ENCODE measurements at regions not wholly inside any gene's neighbourhood (a gene's known extent, or its start where the extent isn't known, plus 50 kb on each side); places are given as distances from the start of the nearest gene placed in this dataset.
A peak's percentile ranks its signal among the peaks of the same experiment; 100 is the strongest.

DNA sequence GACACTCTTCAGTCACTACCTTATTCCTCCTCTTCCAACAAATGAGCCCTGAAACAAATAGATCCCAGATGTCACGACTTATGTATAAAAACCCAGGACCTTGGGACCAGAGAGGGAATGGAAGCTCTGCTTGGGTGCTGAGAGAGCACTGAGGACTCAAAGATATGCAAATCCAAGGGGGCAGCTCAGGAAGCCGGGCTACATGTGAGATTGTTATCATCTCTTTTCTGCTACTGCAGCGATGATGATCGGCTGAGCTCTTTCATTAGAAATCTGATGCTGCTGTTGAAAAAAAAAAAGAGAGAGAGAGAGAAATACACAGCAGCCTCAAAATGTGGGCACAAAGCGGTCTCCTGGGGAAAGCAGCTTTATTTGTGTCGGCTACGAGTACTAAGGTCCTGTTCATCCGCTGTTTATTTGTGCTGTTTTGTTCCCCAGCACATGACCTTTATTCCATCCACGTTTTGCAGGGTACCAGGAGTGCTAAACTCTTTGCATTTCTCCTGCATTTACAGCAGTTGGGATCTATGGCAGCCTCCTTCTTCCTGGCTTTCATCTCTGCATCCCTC, 120.2 kb downstream of the TRIM29 start:
- no peak for DNase-seq (ENCODE audit: low read depth in 2 of 3, low spot score in 1 of 3)

DNA sequence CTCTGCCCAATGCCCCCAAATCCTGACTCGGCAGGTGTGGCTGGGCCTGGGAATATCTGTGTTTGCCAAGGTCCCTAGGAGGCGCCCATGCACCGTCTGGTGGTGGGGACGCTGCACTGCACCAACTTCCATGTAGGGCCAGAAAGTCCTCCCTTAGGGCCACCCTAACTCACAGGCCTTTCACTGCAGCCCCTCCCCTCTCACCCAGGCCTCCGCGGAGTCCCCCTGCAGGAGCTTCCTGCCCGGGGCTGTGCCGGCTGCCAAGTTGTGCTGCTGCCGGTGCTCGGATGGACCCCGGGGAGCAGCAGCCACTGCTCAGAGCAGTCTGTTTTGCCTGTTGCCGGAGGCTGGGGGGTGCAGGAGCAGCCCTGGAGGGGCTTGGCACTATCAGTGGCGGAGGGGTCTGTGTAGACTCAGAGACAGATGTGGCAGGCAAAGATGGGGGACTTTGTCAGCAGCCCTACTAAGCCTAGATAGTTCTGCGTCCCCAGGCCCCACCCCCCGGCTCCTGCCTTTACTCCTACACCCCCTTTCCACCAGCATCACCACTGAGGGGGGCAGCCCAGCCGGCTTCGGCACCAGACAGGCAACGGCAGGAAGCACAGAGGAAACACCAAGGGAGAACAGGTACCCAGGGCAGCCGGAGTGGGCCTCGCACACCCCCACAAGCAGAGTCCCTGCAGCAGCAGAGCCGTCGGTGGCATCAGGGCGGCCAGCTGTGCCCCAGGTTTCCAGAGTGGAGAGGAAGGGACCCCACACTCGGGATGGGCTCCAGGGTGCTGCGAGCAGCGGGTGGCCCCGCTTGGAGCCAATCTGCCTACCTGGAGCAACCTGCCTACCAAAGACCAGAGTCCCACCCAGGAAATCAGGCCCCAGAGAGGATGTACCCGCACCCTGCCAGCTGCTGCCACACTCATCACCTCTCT, 124.3 kb downstream of the TRIM29 start:
- DNase-seq (ENCODE audit: low read depth in 2 of 3, low spot score in 1 of 3) = peak in 1 of 3 donors; percentile 8

DNA sequence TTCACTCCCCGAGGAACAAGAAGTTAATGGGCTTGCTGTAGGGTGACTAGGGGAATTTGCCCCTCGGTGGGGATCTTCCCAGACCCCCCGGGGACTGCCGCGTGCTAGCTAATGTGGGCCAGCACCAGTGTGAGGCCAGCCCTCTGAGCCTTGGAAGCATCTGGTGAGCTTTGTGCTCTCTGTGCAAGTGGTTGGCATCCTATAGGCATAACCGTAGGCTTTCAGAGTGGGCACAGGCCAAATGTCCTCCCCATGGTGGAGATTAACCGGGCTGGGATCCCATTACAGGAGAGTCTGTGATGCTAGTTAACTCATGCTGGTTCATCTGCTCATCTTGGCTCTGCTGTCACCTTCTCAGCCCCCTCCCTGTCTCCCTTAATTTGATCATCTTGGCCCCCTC, 125.7 kb downstream of the TRIM29 start:
- no peak for DNase-seq (ENCODE audit: low read depth in 2 of 3, low spot score in 1 of 3)

GRCh38 chr11:120011836-120012235, 126.1 kb downstream of the TRIM29 start:
- DNase-seq (ENCODE audit: low read depth in 2 of 3, low spot score in 1 of 3) = no peak

- no peak for DNase-seq (ENCODE audit: low read depth in 2 of 3, low spot score in 1 of 3)
These were observed 127.1 kb downstream of the TRIM29 start for GRCh38 chr11:120010775-120011174.

- no peak for DNase-seq (ENCODE audit: low read depth in 2 of 3, low spot score in 1 of 3)
These were observed 128.0 kb downstream of the TRIM29 start for GRCh38 chr11:120009938-120010337.

- no peak for DNase-seq (ENCODE audit: low read depth in 2 of 3, low spot score in 1 of 3)
These were observed 130.8 kb downstream of the TRIM29 start for GRCh38 chr11:120007144-120007543.

DNA sequence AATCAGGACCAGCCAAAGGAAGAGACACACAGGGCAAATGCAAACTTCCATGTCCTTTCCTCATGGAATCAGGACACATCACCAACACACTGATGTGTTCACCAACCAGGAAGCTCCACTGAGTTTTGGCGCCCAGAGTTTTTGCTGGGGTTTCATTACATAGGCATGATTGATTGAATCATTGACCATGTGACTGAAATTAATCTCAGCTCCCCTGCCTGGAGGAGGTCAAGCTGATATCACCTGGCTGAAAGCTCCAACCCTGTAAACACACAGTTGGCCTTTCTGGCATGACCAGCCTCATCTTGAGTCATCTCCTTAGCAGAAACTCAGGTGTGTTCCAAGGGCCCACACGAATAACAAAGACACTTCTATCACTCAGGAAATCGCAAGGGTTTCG, 133.2 kb downstream of the TRIM29 start:
- no peak for DNase-seq (ENCODE audit: low read depth in 2 of 3, low spot score in 1 of 3)

DNA sequence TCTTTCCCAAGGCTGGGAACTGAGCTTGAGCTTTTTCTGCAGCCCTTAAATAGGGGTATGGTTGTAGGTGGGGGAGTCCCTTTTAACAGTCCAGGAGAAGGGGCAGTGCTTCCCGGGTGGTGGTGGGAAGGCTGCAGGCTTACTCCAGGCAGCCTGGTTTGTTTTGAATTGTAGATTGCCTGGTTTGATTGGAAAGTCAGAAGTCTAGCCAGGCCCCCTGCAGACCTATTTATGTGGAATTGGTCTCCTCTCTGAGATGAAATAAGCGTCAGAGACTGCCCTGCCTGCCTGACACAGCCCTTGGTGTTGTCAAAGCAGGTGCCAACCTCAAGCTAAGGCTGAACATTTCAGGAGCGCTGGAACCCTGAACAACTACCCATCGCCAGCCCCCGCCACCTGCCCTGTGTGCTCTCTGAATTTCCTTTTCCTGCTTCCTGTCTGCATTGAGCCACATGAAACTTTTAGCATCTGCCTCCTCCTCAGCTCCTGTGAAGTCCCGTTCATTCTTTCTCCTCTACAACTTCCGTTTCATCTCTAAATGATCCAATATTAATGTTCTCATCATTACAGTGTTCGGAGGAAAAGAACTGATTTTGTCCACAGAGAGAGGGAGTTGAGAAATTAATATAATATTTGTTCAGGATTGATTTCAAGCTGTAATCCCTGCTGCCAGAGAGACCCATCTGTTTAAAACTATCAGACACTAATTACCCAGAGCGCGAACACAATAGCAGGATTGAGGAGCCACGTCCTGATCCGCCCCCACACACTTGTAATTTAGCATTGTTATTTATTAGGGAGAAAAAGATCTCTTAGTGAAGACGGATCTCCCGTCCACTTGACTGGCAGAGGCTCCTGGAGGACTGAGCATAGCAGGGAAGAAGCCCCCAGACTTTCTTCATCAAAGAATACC, 136.5 kb downstream of the TRIM29 start:
- no peak for DNase-seq (ENCODE audit: low read depth in 2 of 3, low spot score in 1 of 3)

DNA sequence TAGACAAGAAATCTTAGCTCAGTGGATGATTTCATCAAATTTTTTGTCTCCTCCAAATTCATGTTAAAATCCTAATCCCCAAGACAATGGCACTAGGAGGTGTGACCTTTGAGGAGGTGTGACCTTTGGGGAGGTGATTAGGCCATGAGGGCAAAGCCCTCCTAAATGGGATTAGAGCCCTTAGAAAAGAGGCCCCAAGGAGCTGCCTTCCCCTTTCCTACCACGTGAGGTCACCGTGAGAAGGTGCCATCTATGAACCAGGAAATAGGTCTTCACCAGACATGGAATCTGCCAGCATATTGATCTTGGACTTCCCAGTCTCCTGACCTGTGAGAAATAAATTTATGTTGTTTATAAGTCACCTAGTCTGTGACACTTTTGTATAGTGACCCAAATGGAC, 138.7 kb downstream of the TRIM29 start:
- no peak for DNase-seq (ENCODE audit: low read depth in 2 of 3, low spot score in 1 of 3)

- DNase-seq (ENCODE audit: low read depth in 2 of 3, low spot score in 1 of 3) = no peak
These were observed 141.4 kb downstream of the TRIM29 start for GRCh38 chr11:119996556-119996955.

DNA sequence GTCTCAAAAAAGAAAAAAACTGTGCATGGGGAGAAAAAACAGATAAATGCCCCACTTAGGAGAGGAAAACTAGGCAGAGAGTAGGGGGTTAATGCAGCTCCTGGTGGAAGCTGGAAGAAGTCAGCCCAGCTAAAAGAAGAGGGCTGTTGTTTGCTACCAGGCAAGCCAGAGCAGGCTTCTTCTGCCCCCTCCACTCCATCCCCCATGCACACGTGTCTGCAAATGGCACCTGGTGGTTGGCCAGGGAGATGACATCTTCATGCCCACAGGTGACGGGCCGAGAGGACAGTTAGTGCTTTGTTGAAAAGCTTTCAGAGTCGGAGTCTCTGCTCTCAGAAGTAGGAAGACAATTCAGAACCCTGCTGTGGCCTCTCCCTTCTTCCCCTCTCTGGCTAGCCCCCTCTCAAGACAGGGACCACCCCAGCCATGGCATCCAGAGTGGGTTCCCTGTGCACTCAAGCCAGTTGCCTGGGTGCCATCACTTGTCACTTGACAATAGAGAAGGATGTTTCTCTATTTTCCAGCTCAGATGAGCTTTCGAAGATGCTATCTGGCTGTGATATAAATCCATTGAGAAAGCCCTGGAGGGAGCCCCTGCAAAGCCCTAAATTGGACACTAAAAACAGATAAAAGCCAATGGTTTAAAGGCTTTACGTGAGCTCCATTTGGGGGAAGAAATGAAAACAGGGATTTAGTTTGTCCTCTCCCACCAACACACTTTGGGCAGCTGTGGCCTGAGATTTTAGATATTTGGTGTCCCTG, 142.0 kb downstream of the TRIM29 start:
- DNase-seq (ENCODE audit: low read depth in 2 of 3, low spot score in 1 of 3) = no peak

DNA sequence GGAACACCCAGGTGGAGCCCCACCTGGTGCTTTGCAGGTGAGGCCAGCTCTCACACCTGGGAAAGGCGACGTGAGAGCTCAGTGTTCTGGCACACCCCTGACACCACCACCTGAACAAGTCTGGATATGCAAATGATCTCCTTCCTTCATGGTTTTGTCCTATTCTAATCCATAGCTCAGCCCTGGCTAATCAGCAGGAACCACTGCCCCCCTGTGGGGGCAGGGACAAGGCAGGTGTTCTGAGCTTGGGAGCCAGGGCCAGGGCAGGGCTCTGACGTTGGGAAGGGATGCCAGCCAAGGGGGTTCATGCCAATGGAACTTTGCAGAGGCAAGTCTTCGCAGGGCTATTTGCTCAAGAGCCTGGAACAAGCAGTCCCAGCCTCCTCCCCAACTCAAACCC, 144.2 kb downstream of the TRIM29 start:
- no peak for DNase-seq (ENCODE audit: low read depth in 2 of 3, low spot score in 1 of 3)

DNA sequence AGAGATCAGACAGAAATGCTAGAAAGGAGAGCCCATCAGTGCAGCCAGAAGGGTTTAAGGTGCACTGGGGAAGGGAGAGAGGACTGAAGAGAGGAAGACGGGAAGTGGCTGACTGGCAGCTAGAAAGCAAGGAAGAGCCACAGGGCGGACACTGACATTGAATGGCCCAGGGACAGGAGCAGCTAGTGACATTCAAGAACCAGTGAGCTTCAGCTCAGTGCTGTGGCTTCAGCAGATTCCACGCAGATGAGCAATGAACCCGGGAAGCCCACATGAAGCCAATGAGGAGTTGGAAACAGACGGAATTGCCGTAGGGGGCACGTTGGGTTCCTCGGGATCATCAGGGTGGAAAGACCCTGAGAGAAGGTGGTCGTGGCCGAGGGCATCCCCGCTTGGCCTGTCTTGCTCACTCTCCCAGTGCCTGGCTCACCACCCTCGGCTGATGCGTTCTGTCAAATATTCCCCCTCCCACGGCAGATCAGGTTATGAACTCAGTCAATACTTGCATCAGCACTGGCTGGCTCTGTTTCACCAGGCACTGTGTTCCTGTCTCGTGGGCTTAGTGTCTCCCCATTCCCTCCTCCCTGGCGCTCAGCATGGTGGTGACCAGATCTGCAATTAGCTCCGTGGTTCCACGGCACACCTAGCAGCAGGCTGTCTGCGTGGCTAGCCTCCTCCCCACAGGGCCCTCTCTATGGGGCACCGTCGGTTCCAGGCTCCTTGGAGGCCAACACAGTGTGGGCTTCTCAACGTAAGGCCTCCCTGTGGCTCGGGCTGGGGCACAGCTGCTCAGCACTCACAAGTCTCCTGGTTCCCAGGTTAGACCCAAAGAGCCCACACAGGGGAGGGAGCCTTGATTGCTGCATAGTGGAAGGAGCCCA, 145.5 kb downstream of the TRIM29 start:
- DNase-seq (ENCODE audit: low read depth in 2 of 3, low spot score in 1 of 3) = no peak

DNA sequence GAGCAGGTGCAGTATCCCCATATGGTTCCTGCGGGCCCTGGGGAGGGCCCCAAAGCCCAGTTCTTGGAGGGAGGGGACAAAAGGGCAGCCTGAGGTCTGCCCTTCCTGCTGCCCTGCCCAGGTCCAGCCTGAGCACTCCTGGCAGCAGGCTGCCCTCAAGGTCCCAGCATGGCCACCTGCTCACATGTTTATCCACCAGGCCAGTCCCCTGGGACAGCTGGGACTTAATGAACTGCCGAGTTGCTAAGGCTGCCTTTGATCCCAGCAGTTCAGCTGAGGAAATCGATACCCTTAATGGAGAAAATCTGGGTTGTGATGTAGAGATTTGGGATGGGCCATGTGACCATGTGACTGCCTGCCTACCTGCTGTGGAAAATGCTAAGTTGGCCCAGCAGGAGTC, 146.2 kb downstream of the TRIM29 start:
- DNase-seq (ENCODE audit: low read depth in 2 of 3, low spot score in 1 of 3) = no peak

GRCh38 chr11:119991022-119991404, 146.9 kb downstream of the TRIM29 start:
- no peak for DNase-seq (ENCODE audit: low read depth in 2 of 3, low spot score in 1 of 3)

GRCh38 chr11:119990309-119991021, 147.4 kb downstream of the TRIM29 start:
- no peak for DNase-seq (ENCODE audit: low read depth in 2 of 3, low spot score in 1 of 3)

- no peak for DNase-seq (ENCODE audit: low read depth in 2 of 3, low spot score in 1 of 3)
These were observed 148.6 kb downstream of the TRIM29 start for GRCh38 chr11:119989159-119989821.

DNA sequence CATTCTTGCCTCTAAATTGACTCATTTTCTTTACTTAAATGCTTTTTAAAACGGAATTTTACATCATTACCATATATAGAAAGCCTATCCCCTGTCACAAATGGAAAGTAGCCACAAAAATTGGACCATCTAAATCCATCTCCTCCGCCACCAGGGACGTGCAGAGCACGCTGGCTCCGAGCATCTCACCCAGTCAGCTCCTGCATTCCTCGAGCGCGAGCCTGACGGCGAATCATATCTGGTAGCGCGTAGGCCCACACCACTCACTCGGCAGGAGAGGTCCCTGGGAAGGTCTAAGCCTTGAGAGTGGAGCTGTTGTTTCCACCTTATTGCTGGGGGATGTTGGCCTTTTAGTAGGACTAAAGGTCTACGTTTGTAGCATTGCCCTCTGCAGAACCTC, 152.4 kb downstream of the TRIM29 start:
- DNase-seq (ENCODE audit: low read depth in 2 of 3, low spot score in 1 of 3) = no peak
